ENCODE measurements at regions not wholly inside any gene's neighbourhood (a gene's known extent, or its start where the extent isn't known, plus 50 kb on each side); places are given as distances from the start of the nearest gene placed in this dataset.
"Not testable (repeated sequence)": the region's sequence is repeated elsewhere in the genome, so short reads cannot be mapped to it uniquely, and the experiment has no call there.

DNA sequence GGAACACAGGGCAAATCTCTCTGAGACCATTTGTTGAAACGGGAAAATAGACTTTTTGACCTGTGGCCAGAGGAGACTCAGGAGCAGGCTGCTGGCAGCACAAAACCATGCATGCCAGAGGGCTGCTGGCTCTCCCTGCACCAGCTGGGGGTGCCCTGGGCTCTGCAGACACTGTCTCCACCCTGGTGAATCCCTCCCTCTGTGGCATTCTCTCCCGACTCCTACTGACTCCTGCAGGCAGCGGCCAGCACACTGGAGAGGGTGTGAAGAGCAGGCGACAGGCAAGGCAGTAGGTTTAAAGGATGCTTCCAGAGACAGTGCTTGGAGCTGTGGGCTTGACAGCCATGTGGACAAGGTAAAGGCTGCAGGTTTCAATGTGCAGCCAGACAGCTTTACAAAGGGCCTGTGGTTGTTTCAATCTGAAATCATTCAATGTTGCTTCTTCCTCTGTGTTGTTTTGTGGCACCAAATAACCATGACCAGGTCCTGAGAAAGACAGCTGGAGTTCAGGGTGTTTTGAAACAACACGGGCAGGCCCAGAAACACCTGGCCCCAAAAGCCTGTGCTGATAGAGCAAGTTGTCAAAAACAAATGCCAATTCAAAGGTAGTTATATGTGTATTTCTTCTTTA lies 431.0 kb upstream of the ATP10A start:
- TF ChIP-seq, protein P1, sequence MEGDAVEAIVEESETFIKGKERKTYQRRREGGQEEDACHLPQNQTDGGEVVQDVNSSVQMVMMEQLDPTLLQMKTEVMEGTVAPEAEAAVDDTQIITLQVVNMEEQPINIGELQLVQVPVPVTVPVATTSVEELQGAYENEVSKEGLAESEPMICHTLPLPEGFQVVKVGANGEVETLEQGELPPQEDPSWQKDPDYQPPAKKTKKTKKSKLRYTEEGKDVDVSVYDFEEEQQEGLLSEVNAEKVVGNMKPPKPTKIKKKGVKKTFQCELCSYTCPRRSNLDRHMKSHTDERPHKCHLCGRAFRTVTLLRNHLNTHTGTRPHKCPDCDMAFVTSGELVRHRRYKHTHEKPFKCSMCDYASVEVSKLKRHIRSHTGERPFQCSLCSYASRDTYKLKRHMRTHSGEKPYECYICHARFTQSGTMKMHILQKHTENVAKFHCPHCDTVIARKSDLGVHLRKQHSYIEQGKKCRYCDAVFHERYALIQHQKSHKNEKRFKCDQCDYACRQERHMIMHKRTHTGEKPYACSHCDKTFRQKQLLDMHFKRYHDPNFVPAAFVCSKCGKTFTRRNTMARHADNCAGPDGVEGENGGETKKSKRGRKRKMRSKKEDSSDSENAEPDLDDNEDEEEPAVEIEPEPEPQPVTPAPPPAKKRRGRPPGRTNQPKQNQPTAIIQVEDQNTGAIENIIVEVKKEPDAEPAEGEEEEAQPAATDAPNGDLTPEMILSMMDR (conservative IDR thresholded peaks at IDR 0.05; ENCODE audit: low read length): no peak
- H3K4me3 ChIP-seq (ENCODE audit: low read length): no peak overlapping the region
- no peak for DNase-seq (ENCODE audit: low read depth)

DNA sequence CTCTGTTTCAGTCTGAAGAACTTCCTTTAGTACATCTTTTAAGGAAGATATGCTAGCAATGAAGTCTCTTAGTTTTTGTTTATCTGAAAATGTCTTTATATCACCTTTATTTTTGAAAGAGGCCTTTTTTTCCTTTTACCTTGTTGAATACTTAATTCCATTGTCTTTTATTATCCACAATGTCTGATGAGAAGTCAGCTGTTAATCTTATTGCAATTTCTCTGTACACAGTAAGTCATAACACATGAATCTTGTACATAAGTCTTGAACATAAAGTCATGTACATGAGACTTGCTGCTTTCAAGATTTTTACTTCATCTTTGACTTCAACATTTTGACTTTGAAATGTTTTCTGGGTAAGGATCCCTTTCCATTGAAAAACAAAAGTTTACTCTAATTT lies 424.3 kb upstream of the ATP10A start:
- TF ChIP-seq, protein P1 (conservative IDR thresholded peaks at IDR 0.05; ENCODE audit: low read length): no peak
- no peak overlapping the region for H3K4me3 ChIP-seq (ENCODE audit: low read length)
- DNase-seq (ENCODE audit: low read depth): no peak

- DNase-seq (ENCODE audit: low read depth): no peak
- no peak overlapping the region for H3K4me3 ChIP-seq (ENCODE audit: low read length)
- TF ChIP-seq, protein P1 (conservative IDR thresholded peaks at IDR 0.05; ENCODE audit: low read length): no peak
Observed at GRCh38 chr15:26280281-26280680, 417.2 kb upstream of the ATP10A start.

DNA sequence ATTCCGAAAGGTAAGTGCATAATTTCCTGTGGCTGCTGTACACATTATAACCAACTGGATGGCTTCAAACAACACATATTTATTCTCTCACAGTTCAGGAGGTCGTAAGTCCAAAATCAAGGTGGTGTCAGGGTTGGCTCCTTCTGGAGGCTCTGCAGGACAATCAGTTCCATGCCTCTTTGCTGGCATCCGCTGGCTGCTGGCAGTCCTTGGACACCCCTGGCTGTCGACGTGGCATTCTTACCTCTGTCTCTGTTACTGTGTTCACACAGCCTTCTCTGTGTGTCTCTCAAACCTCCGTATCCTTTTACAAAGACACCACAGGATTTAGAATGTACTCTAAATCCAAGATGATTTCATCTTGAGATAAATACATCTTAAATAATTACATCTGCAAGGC lies 398.8 kb upstream of the ATP10A start:
- TF ChIP-seq, protein P1 (conservative IDR thresholded peaks at IDR 0.05; ENCODE audit: low read length): no peak
- no peak for DNase-seq (ENCODE audit: low read depth)
- H3K4me3 ChIP-seq (ENCODE audit: low read length): no peak overlapping the region

DNA sequence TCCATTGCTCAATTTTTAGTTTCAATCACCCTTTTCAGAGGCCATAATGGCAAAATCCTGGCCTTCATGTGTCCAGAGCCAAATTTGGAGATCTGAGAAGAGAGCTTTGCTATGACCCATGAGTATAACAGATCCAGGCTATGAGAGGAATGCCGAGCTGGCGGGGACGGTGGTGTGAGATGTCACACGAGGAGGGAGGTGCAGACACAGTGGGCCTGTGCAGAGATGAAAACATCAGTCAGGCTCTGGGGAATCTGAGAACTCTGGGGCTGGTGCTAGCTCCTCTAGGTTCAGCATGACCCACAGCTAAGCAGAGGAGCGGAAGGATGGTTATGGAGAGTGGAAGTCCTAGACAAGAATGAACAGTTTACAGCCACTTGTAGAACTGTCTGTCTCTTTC lies 398.3 kb upstream of the ATP10A start:
- TF ChIP-seq, protein P1 (conservative IDR thresholded peaks at IDR 0.05; ENCODE audit: low read length): no peak

GRCh38 chr15:26260517-26261133 lies 397.5 kb upstream of the ATP10A start:
- peak; percentile 50 for DNase-seq (ENCODE audit: low read depth)
- TF ChIP-seq, protein P1 (conservative IDR thresholded peaks at IDR 0.05; ENCODE audit: low read length): peak; percentile 97
- H3K4me3 ChIP-seq (ENCODE audit: low read length): no peak overlapping the region

More for the DNA sequence above, 398.3 kb upstream of the ATP10A start:
- no peak overlapping the region for H3K4me3 ChIP-seq (ENCODE audit: low read length)
- DNase-seq (ENCODE audit: low read depth): no peak

GRCh38 chr15:26259581-26259980 lies 396.5 kb upstream of the ATP10A start:
- no peak overlapping the region for H3K4me3 ChIP-seq (ENCODE audit: low read length)
- no peak for DNase-seq (ENCODE audit: low read depth)
- TF ChIP-seq, protein P1 (conservative IDR thresholded peaks at IDR 0.05; ENCODE audit: low read length): no peak

DNA sequence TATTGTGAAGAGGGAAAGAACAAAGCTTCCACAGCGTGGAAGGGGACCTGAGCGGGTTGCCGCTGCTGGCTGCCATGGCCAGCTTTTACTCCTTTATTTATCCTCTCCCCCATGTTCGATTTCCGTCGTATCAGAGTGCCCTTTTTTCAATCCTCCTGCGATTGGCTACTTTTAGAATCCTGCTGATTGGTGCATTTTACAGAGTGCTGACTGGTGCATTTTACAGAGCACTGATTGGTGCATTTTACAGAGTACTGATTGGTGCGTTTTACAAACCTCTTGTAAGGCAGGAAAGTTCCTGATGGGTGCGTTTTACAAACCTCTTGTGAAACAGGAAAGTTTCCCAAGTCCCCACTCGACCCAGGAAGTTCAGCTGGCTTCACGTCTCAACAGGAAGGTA lies 381.7 kb upstream of the ATP10A start:
- H3K4me3 ChIP-seq (ENCODE audit: low read length); DNase-seq (ENCODE audit: low read depth): not testable (repeated sequence)

All from AG10803 (cell line).